HG03066 (cell line): ENCODE measurements at regions not wholly inside any gene's neighbourhood (a gene's known extent, or its start where the extent isn't known, plus 50 kb on each side); places are given as distances from the start of the nearest gene placed in this dataset.
A peak's percentile ranks its signal among the peaks of the same experiment; 100 is the strongest.
"Not testable (repeated sequence)": the region's sequence is repeated elsewhere in the genome, so short reads cannot be mapped to it uniquely, and the experiment has no call there.

ENCODE experiments used
- ATAC-seq: cut with Tn5 transposase; IDR thresholded peaks from one replicate; pipeline ENCODE4 v1.9.1; 2021; ENCODE audit warnings: low read depth; ENCODE audit not compliant: unreplicated experiment

- ATAC-seq, result no peak
Observed at GRCh38 chr3:118781839-118782238, 252.8 kb downstream of the IGSF11 start.

DNA sequence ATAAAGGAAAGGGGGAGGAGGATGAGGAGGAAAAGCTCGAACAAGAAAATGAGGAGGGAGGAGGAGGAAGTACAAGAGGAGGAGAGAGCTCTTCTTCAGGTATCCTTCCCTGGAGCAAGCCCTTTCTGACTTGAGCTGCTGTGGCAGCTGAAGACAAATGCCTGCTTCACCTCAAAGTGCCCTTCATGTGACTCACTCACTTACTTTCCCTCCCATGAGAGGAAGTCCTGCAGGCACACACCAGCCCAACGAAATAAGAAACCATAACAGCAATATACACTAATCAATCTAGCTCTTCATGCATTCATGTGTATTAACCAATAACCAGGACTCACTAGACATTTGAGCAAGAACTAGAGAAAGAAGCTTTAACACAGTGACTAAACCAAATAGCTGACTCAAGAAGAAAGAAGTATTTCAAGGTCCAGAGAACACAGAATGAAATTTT is 251.9 kb downstream of the IGSF11 start:
- peak; percentile 90 for ATAC-seq

DNA sequence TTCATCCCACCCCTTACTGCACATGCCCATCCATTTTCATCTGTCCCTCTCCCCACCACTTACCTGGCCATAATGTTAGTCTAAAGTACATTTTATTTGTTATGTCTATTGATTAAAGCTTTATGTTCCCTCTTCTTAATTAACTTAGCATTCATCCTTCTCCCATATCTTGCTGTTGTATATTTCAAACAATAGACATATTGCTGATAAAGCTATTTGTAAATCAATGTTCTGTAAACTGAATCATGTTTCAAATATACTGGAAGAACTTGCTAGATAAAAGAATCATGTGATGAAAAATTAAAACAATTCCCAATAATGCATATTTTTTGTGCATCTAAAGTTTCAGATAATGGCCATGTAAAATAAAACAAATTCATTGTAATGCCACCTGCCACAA is 249.2 kb downstream of the IGSF11 start:
- ATAC-seq, result no peak

- no peak for ATAC-seq
Observed at GRCh38 chr3:118791246-118791645, 243.4 kb downstream of the IGSF11 start.

DNA sequence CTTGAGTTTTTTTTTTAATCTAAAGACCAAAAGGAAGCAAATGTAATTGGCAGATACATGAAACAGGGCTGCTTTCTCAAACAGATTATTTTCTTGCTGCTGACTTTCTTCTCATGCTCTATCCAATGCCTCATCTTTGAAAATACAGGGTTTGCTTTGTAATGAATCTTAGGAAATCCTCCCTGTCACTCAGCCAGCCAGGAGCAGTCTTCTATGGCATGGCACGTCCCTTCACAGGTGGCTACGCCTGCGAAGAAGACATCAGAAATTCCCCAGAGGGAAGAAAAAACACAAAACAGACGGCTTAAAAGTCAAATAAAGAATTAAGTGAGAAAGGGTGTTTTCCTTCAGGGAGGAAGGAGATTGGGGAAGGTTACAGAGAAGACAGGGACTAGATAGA is 242.5 kb downstream of the IGSF11 start:
- no peak for ATAC-seq

GRCh38 chr3:118793176-118793575 is 241.5 kb downstream of the IGSF11 start:
- no peak for ATAC-seq

DNA sequence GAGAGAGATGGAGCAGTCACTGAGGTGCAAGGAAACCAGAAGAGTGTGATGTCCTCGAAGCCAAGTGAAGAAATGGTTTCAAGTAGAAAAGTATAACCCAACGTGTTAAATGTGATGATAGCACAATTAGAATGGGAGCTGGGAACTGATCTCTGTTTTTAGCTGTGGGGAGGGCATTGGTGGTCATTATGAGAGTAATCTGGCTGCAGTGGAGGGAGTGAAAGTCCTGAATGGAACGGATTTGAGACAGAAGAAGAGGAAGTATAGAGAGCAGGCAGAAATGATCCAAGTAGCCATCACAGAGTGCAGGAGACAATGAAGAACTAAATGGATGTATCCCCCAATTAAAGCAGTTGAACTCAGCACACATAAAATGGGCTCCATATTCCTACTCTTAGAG is 235.3 kb downstream of the IGSF11 start:
- no peak for ATAC-seq

GRCh38 chr3:118801899-118802298 is 232.7 kb downstream of the IGSF11 start:
- no peak for ATAC-seq

DNA sequence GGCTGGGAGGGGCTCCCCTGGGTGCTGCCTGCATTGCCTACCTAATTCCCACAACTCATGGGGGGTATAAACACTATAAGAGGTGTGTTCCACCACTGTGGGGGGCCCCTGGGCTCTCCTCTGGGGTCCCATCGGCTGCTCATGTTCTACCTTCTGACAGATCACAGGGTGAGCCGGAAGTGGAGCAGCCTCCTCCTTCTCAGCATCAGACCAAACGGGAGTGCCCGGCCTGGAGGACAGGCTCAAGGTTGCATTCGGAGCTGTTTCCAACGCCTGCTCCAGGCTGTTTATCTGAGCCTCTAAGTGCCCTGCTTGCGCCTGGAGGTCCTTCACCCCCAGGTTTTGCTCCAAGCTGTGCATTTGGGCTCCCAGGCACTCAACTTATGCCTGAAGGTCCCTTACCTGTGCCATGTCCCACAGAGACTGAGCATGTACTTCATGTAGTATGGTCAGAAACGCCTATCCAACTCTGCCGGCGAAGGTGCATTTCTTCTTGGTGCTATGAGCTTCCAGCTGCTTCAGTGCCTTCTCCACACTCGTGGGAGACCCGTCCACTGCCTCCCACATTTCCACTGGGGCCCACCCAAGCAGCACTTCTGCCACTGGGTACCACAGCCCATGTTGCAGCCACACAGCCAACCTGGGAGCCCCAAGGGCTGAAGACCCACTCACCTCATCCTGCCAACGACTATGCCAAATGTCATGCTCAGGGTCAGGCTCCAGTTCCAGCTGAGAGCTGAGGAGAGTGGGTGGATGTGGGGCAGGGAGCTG is 232.1 kb downstream of the IGSF11 start:
- no peak for ATAC-seq

DNA sequence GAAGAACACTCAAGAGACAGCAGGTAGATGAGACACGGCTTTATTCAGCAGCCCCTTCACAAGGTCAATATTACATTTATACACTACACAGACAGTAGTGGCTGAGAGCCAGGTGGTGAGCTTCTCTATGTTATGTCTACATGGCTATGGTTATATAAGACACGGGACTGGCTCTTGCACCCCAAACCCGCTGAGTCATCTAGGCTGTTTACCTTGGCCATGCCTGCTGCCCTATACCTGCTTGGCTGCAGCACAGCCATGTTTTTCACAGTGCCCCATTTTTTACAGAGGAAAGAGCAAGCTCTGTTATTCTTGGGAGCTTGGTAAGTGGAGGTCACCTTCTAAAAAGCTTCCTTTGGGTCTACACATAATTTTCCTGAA is 231.6 kb downstream of the IGSF11 start:
- no peak for ATAC-seq

DNA sequence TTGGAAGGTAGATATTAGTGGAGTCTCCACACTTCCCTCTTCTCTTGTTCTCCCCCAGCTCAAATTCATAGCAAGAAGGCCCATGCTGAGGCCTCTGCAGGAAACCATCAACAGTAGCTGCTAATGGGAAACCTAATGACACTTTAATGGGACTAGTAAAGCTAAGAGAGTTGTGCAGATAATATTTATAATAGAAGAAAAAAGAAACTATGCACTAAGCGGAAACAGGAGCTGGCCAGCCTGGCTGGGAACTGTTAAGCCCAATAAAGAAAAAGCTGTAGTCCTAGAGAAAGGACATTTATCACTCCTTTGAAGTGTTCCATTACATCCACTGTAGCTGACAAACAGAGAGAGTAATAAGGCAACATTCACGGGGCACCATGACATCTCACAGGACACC is 229.6 kb downstream of the IGSF11 start:
- no peak for ATAC-seq

DNA sequence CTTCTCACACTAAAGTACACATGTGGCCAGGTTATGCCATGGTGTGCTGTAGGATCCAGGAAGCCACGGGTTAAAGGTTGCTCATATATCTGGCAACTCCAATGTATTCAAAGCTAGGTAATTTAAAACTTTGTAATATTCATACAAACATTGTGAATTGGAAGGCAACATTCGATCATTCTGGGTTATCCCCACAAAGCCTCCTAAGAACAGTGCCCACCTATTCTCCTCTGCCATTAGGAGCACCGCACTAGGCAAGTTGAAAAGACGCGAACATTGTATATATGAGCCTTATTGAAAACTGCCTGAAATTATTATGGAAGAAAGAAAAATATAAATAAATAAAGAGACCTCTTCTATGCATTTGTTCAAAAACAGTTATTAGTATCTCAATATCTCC is 228.2 kb downstream of the IGSF11 start:
- ATAC-seq, result no peak

DNA sequence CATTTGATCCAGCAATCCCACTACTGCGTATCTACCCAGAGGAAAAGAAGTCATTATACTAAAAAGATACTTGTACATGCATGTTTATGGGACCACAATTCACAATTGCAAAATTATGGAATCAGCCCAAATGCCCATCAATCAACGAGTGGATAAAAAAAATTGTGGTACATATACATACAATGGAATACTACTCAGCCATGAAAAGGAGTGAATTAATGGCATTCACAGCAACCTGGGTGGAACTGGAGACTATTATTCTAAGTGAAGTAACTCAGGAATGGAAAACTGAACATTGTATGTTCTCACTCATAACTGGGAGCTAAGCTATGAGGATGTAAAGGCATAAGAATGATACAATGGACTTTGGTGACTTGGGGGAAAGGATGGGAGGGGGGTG is 227.3 kb downstream of the IGSF11 start:
- ATAC-seq, result not testable (repeated sequence)

DNA sequence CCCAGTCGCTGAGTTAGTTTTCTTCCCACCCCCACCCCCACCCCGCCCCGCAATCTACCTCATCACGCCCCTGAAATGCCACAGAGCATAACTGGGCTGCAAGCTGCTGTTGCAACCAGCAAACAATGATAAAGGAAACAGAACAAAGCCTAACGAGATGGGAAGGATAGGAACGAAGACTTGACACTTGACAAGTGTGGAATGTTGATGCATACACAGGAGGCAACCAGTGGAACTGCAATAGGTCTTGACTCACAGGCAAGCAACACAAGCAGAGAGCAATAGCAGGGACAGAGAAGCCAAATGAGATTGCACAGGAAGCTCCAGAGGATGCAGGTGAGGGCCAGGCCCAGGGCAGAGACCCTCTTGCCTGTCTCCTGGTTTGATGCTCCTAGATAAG is 225.9 kb downstream of the IGSF11 start:
- no peak for ATAC-seq

GRCh38 chr3:118809696-118810498 is 224.7 kb downstream of the IGSF11 start:
- ATAC-seq, result no peak

- ATAC-seq, result no peak
Observed at GRCh38 chr3:118810499-118811035, 224.1 kb downstream of the IGSF11 start.

GRCh38 chr3:118811236-118811732 is 223.4 kb downstream of the IGSF11 start:
- no peak for ATAC-seq

- ATAC-seq, result no peak
Observed at GRCh38 chr3:118813472-118813871, 221.2 kb downstream of the IGSF11 start.

- peak; percentile 97 for ATAC-seq
Observed at GRCh38 chr3:118817748-118818165, 216.9 kb downstream of the IGSF11 start.

DNA sequence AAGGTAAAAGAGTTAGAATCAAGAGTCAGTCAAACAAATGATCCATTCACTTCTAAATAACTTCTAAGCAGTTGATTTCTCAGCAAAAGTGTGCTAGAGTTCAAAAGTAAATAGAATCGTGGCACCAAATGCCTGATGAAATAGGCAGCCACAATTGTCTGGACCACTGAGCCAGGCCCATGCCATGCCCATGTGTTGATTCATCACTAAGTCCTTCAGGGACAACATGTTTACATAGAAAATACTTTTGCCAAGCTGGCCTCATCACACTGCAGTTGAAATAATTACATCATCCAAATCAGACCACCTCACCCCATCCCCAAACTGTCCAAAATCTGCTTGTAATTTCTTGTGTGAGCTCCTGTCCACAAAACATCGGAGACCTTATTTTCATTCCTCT is 216.3 kb downstream of the IGSF11 start:
- ATAC-seq, result no peak

DNA sequence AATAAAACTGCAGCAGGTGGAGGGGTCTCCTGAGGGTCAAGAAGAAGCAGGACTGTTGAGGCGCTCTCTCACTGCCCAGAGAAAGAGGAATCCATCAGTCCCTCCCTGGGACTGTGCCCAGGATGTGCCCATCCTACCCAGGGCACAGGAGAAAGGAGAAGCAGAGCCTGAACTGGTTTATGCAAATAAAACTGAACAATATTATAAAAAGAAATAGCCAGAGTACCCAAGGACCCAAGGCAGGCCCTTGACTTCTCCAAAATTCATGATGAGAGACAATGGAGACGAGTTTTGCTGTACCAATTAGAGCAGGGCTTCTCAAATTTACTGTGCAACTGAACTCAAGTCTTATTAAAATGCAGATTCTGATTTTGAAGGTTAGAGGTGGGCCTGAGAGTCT is 211.0 kb downstream of the IGSF11 start:
- no peak for ATAC-seq
